ENCODE measurements at regions not wholly inside any gene's neighbourhood (a gene's known extent, or its start where the extent isn't known, plus 50 kb on each side); places are given as distances from the start of the nearest gene placed in this dataset.
"Not testable (repeated sequence)": the region's sequence is repeated elsewhere in the genome, so short reads cannot be mapped to it uniquely, and the experiment has no call there.

DNA sequence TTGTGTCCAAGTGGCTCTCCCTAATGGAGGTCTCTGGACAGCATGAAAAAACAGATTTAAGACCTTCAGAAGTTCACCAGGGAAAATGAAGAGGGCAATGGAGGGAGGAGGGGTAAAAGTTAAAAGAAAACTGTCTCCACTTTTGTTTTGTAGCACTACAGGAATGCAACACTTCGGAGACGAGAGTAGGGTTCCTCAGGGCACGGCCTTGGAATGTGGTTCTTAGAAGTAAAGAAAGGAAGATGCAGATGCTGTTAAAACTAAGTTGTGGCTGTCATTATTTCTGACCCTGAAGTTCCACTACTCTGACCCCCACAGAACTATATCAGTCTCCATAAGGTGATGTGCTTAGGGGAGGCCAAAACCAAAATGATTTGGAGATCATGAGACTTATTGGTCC lies 335.1 kb downstream of the XPNPEP1 start:
- TF ChIP-seq, protein P1, sequence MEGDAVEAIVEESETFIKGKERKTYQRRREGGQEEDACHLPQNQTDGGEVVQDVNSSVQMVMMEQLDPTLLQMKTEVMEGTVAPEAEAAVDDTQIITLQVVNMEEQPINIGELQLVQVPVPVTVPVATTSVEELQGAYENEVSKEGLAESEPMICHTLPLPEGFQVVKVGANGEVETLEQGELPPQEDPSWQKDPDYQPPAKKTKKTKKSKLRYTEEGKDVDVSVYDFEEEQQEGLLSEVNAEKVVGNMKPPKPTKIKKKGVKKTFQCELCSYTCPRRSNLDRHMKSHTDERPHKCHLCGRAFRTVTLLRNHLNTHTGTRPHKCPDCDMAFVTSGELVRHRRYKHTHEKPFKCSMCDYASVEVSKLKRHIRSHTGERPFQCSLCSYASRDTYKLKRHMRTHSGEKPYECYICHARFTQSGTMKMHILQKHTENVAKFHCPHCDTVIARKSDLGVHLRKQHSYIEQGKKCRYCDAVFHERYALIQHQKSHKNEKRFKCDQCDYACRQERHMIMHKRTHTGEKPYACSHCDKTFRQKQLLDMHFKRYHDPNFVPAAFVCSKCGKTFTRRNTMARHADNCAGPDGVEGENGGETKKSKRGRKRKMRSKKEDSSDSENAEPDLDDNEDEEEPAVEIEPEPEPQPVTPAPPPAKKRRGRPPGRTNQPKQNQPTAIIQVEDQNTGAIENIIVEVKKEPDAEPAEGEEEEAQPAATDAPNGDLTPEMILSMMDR (IDR thresholded peaks at IDR 0.05; ENCODE audit: extremely low read depth, missing control alignments) = no peak
- no peak for DNase-seq (ENCODE audit: low spot score)

DNA sequence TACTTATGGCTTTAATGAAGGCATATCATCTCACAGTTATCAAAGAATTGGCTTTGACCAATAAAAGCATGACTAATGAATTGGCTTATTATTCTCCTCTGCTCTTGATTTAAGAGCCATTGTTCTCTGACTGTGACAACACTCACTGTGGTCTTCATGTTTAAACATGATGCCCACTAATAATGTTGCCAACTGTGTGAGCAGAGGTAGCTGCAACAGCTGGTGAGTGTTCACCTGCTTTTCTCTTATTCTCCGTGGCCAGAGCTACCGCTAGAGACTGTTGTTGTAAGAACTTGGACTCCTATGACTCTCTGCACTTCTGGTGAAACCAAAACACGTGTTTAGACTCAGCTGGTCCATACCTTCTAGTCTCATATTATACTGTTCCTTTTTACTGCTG lies 335.9 kb downstream of the XPNPEP1 start:
- no peak for DNase-seq (ENCODE audit: low spot score)
- TF ChIP-seq, protein P1 (IDR thresholded peaks at IDR 0.05; ENCODE audit: extremely low read depth, missing control alignments) = no peak

DNA sequence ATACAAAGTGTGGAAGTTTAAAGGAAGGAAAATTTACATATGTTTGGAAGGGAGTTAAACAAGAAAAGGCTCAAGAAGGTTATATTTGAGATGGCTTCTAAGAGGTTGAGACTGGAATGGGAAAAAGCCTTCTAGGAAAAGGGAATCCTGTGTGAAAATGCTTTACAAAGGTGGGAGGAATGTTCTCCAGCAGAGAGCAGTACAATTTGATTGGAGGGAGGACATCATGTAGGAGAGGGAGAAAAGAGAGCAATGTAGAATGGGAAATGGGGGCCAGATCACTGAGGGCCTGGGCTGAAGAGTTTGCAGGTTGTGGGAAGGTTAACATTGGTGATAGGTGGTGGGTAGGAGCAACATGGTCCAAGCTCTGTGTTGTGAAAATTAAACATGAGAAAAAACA lies 366.9 kb downstream of the XPNPEP1 start:
- TF ChIP-seq, protein P1 (IDR thresholded peaks at IDR 0.05; ENCODE audit: extremely low read depth, missing control alignments) = no peak
- DNase-seq (ENCODE audit: low spot score) = no peak

DNA sequence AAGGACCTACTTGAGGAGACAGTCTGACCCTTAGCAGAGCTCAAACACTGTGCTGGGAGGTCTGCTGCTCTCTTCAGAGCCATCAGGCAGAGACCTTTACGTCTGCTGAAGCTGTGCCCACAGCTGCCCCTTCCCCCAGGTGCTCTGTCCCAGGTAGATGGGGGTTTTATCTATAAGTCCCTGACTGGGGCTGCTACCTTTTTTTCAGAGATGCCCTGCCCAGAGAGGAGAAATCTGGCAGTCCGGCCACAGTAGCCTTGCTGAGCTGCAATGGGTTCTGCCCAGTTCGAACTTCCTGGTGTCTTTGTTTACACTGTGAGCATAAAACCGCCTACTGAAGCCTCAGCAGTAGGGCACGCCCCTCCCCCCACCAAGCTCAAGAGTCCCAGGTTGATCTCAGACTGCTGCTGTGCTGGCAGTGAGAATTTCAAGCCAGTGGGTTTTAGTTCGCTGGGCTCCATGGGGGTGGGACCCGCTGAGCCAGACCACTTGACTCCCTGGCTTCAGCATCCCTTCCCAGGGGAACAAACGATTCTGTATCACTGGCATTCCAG lies 381.2 kb downstream of the XPNPEP1 start:
- DNase-seq (ENCODE audit: low spot score) = not testable (repeated sequence)

DNA sequence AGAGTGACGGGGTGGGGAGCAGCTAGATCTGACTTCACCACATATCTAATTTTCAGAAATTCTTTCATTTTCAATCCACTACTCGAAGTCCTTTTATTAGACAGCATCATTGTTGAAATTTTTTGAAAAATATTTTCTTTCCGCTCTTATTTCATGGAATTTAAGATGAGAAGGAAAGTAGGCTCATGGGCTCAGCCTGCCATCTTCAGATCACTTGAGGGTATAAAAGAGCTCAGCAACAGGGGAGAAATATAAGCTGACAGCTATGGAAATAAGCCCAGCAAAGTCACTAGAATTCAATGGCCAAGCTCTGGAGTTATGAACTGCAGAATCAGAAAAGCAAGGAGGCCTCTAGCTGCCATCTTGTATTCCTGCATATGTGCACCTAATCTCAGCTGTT lies 389.1 kb downstream of the XPNPEP1 start:
- no peak for DNase-seq (ENCODE audit: low spot score)
- TF ChIP-seq, protein P1 (IDR thresholded peaks at IDR 0.05; ENCODE audit: extremely low read depth, missing control alignments) = no peak

DNA sequence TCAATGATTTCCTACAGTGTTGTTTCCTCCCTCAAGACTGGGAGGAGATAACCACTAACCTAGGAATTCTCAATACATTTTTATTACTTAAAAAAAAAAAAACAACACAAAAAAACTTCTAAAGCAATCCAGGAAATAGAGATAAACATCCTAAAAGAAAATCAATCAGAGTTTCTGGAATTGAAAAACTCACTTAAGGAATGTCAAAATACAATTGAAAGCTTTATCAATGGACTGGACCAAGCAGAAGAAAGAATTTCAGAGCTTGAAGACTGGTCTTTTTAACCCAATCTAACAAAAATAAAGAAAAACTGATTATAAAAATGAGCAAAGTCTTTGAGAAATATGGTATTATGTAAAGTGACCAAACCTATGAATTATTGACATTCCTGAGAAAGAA lies 394.1 kb downstream of the XPNPEP1 start:
- DNase-seq (ENCODE audit: low spot score) = no peak
- TF ChIP-seq, protein P1 (IDR thresholded peaks at IDR 0.05; ENCODE audit: extremely low read depth, missing control alignments) = no peak

DNA sequence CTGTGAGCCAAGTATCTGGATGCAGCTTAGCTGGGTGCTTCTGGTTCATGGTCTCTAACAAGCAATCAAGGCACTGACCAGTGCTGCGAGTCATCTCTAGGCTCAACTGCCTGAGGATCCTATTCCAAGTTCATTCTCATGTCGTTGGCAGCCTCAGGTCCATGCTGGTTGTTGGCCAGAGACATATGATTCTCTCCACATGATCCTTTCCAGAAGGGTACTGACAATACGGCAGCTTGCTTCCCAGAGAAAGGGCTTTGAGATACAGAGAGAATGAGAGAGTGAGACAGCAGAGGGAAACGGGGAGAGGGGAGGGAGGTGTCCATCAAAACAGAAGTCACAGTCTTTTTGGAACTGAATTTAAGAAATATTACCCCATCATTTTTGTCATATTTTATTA lies 405.6 kb downstream of the XPNPEP1 start:
- no peak for DNase-seq (ENCODE audit: low spot score)
- TF ChIP-seq, protein P1 (IDR thresholded peaks at IDR 0.05; ENCODE audit: extremely low read depth, missing control alignments) = no peak

DNA sequence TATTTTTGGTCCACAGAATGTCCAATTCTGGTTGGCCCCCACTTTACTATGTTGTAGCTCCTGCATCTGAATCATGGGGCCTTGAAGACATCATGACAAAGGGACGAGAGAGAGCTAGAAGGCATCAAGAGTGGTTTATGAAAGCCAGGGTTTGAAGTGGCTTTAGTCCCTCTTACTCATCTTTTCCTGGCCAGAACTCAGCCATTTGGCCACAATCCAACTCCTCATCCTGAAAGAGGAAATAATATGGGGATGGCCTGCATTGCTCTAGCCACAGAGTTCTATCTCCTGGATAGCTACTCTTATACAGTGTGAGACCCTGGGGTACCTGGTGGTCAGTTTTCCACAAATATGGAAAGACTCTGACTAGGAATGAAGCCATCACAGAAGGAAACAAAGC lies 418.9 kb downstream of the XPNPEP1 start:
- TF ChIP-seq, protein P1 (IDR thresholded peaks at IDR 0.05; ENCODE audit: extremely low read depth, missing control alignments) = no peak
- DNase-seq (ENCODE audit: low spot score) = no peak

Measured in GM20000 (cell line).